ENCODE measurements at regions not wholly inside any gene's neighbourhood (a gene's known extent, or its start where the extent isn't known, plus 50 kb on each side); places are given as distances from the start of the nearest gene placed in this dataset.
"Not testable (repeated sequence)": the region's sequence is repeated elsewhere in the genome, so short reads cannot be mapped to it uniquely, and the experiment has no call there.

- WGBS (ENCODE audit: insufficient coverage, low coverage, low lambda C conversion rate, missing lambda C conversion rate), result 65% methylated on average over 4 of the region's 4 CpGs
- TF ChIP-seq POLR2A (IDR thresholded peaks at IDR 0.05) (no peak), CTCF (IDR thresholded peaks at IDR 0.05) (no peak)
Measured at GRCh38 chr14:71762575-71762974, 169.7 kb upstream of the RGS6 start.

GRCh38 chr14:71764701-71765382 lies 167.4 kb upstream of the RGS6 start:
- Histone ChIP-seq H3K4me1 (no peaks in the 10 kb centered on the region), H3K4me3 (no peak overlapping the region), H3K27ac (no peak overlapping the region), H3K36me3 (no peaks in the 10 kb centered on the region), H3K27me3 (no peaks in the 10 kb centered on the region), H3K9me3 (no peaks in the 10 kb centered on the region)
- intact Hi-C loops (cut with DNase I), result no loop called here
- ATAC-seq (peak in 1 of 4 donors; percentile 32), DNase-seq (no peak)
- WGBS (ENCODE audit: insufficient coverage, low coverage, low lambda C conversion rate, missing lambda C conversion rate), result 47% methylated on average over 8 of the region's 9 CpGs
- TF ChIP-seq POLR2A (IDR thresholded peaks at IDR 0.05) (no peak), CTCF (IDR thresholded peaks at IDR 0.05) (no peak)

More at GRCh38 chr14:71762575-71762974, 169.7 kb upstream of the RGS6 start:
- H3K36me3 ChIP-seq, result no peaks in the 10 kb centered on the region
- no peaks in the 10 kb centered on the region for H3K9me3 ChIP-seq
- no peak overlapping the region for H3K4me3 ChIP-seq
- intact Hi-C loops (cut with DNase I), result no loop called here
- H3K4me1 ChIP-seq, result no peaks in the 10 kb centered on the region
- no peaks in the 10 kb centered on the region for H3K27me3 ChIP-seq
- no peak overlapping the region for H3K27ac ChIP-seq
- DNase-seq (no peak), ATAC-seq (no peak)

- H3K9me3 ChIP-seq, result no peaks in the 10 kb centered on the region
- WGBS (ENCODE audit: insufficient coverage, low coverage, low lambda C conversion rate, missing lambda C conversion rate), result 67% methylated on average over 1 of the region's 1 CpG
- no peak overlapping the region for H3K4me3 ChIP-seq
- TF ChIP-seq CTCF (IDR thresholded peaks at IDR 0.05) (no peak), POLR2A (IDR thresholded peaks at IDR 0.05) (no peak)
- H3K27ac ChIP-seq, result no peak overlapping the region
- no peaks in the 10 kb centered on the region for H3K36me3 ChIP-seq
- H3K4me1 ChIP-seq, result no peaks in the 10 kb centered on the region
- intact Hi-C loops (cut with DNase I), result no loop called here
- DNase-seq (no peak), ATAC-seq (no peak)
- no peaks in the 10 kb centered on the region for H3K27me3 ChIP-seq
Measured at GRCh38 chr14:71765505-71765904, 166.7 kb upstream of the RGS6 start.

GRCh38 chr14:71770431-71770830 lies 161.8 kb upstream of the RGS6 start:
- 68% methylated on average over 3 of the region's 3 CpGs for WGBS (ENCODE audit: insufficient coverage, low coverage, low lambda C conversion rate, missing lambda C conversion rate)
- intact Hi-C loops (cut with DNase I), result no loop called here
- Histone ChIP-seq H3K27ac (no peak overlapping the region), H3K4me3 (no peak overlapping the region), H3K36me3 (no peaks in the 10 kb centered on the region), H3K27me3 (no peaks in the 10 kb centered on the region), H3K4me1 (no peaks in the 10 kb centered on the region), H3K9me3 (no peaks in the 10 kb centered on the region)
- DNase-seq (no peak), ATAC-seq (no peak)
- no peak for TF ChIP-seq POLR2A (IDR thresholded peaks at IDR 0.05)
- no peak for TF ChIP-seq CTCF (IDR thresholded peaks at IDR 0.05)

- H3K27ac ChIP-seq; DNase-seq; H3K27me3 ChIP-seq; intact Hi-C loops (cut with DNase I); ATAC-seq; H3K36me3 ChIP-seq; H3K4me1 ChIP-seq; H3K9me3 ChIP-seq; H3K4me3 ChIP-seq: not testable (repeated sequence)
- WGBS (ENCODE audit: insufficient coverage, low coverage, low lambda C conversion rate, missing lambda C conversion rate), result 81% methylated on average over 4 of the region's 4 CpGs
Measured at GRCh38 chr14:71771421-71771820, 160.8 kb upstream of the RGS6 start.

GRCh38 chr14:71771996-71772395 lies 160.2 kb upstream of the RGS6 start:
- H3K27me3 ChIP-seq; H3K36me3 ChIP-seq; intact Hi-C loops (cut with DNase I); DNase-seq; H3K27ac ChIP-seq; ATAC-seq; H3K4me1 ChIP-seq; H3K9me3 ChIP-seq; H3K4me3 ChIP-seq: not testable (repeated sequence)
- WGBS (ENCODE audit: insufficient coverage, low coverage, low lambda C conversion rate, missing lambda C conversion rate), result 74% methylated on average over 11 of the region's 17 CpGs

Measured in right lobe of liver (tissue), 6 donors.